Right lobe of liver (tissue), 6 donors: ENCODE measurements at regions not wholly inside any gene's neighbourhood (a gene's known extent, or its start where the extent isn't known, plus 50 kb on each side); places are given as distances from the start of the nearest gene placed in this dataset.
A peak's percentile ranks its signal among the peaks of the same experiment; 100 is the strongest.
"Not testable (repeated sequence)": the region's sequence is repeated elsewhere in the genome, so short reads cannot be mapped to it uniquely, and the experiment has no call there.

ENCODE experiments used
- ATAC-seq, 4 donors: fragments of 200-7000 bp; cut with Tn5 transposase; one replicate each; pipeline ENCODE4 v1.9.1; 2020; ENCODE audit warnings: mild to moderate bottlenecking in 4 of 4, moderate library complexity in 4 of 4
- DNase-seq, 3 donors: peaks; one replicate each; pipeline ENCODE4 v3.0.0-alpha.2; 2020
- H3K27ac ChIP-seq, 3 donors: fragments of 200-600 bp; one replicate each; pipeline ENCODE4 v1.8.0; 2022
- H3K27me3 ChIP-seq, 2 donors: fragments of 200-600 bp; one replicate each; pipeline ENCODE4 v1.8.0; 2022
- H3K36me3 ChIP-seq, 4 donors: fragments of 200-600 bp; sonication (generic) in 1 of 4; one replicate each; pipeline versions ENCODE4 v1.5.1 to v1.8.0; 2017 to 2022; ENCODE audit warnings: control low read depth in 1 of 4
- H3K4me1 ChIP-seq, 4 donors: fragments of 200-600 bp; sonication (generic) in 1 of 4; one replicate each; pipeline versions ENCODE4 v1.5.1 to v1.8.0; 2017 to 2022; ENCODE audit warnings: control low read depth in 1 of 4
- H3K4me3 ChIP-seq, 3 donors: fragments of 200-600 bp; one replicate each; pipeline ENCODE4 v1.8.0; 2022
- H3K9me3 ChIP-seq, 4 donors: fragments of 200-600 bp; sonication (generic) in 1 of 4; one replicate each; pipeline versions ENCODE4 v1.5.1 to v1.8.0; 2017 to 2022; ENCODE audit warnings: control low read depth in 1 of 4
- CTCF ChIP-seq, 4 donors: fragments of 200-600 bp in 3 of 4; fragments of 450-650 bp in 1 of 4; IDR thresholded peaks; one replicate each; pipeline versions ENCODE4 v1.5.1 to v1.8.0; 2016 to 2022; ENCODE audit warnings: antibody characterized with exemption in 4 of 4, mild to moderate bottlenecking in 2 of 4
- POLR2A ChIP-seq: fragments of 450-650 bp; IDR thresholded peaks from one replicate; pipeline ENCODE4 v1.6.1; 2017; ENCODE audit warnings: antibody characterized with exemption, mild to moderate bottlenecking
- WGBS: methylation state at CpG from one replicate; pipeline ENCODE4 v1.1.6; 2018; ENCODE audit warnings: low coverage, low lambda C conversion rate; ENCODE audit not compliant: insufficient coverage; ENCODE audit errors: missing lambda C conversion rate; 5-methylcytosine and 5-hydroxymethylcytosine counted together
- intact Hi-C, 2 donors: fragments of 100-400 bp; cut with DNase I; formaldehyde crosslinking; loops; one replicate each; pipeline versions ENCODE4 v1.11.2 to v1.14.1; 2022
- donor health status: DM: no; HTN: yes; CAD: no.
- donor health status: DM: no; HTN: no; CAD: no.
- donor health status: DM: no; HTN: no; CAD: no.
- donor health status: DM: no; HTN: yes; CAD: no.
- donor health status: DM: no; HTN: yes; CAD: no.

DNA sequence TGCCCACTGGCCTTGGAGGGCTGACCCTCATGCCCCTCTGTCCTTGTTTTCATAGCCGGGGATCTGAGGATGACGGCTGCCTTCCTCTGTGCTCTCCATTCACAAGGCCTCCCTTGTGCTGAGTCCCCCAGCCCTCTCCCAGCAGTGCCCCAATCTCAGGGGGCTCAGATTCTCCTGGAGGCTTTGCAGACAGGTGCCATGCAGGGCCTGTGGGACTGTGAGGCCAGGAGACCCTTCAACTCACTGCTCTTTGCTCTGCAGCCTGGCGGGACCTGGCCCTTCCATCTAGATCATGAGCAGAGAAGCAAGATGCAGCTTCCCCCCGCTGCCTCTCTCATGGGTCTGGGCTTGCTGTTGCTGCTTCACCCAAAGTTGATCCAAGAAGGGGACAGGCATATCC is 356.0 kb downstream of the BCL11B start:
- H3K27me3 ChIP-seq: no peaks in the 10 kb centered on the region
- no CpG with 5 or more reads among the region's 4 CpGs for WGBS
- H3K4me3 ChIP-seq: no peak overlapping the region
- TF ChIP-seq CTCF (IDR thresholded peaks at IDR 0.05) (no peak), POLR2A (no peak)
- H3K4me1 ChIP-seq: no peaks in the 10 kb centered on the region
- no peaks in the 10 kb centered on the region for H3K36me3 ChIP-seq
- DNase-seq (no peak), ATAC-seq (no peak)
- H3K9me3 ChIP-seq: no peaks in the 10 kb centered on the region
- H3K27ac ChIP-seq: no peak overlapping the region
- intact Hi-C loops: no loop called here

DNA sequence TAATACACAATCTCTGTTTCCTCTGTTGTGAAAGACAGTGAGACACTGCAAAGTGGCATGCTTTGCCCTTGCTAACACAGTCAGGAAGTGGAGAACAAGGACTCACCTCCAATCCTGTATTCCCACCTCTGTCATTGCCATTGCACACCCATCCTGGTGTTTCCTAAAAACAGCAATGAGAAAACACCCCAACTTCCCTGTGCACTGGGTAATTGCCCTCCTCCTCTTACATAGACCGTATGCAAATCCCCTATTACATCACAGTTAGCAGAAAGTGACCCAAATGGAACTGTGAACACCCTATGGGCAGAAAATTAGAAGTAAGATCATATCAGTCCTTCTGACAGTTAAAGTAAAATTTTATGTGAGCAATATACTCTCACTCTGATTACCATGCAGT is 355.5 kb downstream of the BCL11B start:
- TF ChIP-seq POLR2A (no peak), CTCF (IDR thresholded peaks at IDR 0.05) (no peak)

GRCh38 chr14:98919434-98919833 is 352.6 kb downstream of the BCL11B start:
- Histone ChIP-seq H3K36me3 (no peaks in the 10 kb centered on the region), H3K4me1 (no peaks in the 10 kb centered on the region), H3K9me3 (no peaks in the 10 kb centered on the region), H3K27me3 (no peaks in the 10 kb centered on the region), H3K4me3 (no peak overlapping the region), H3K27ac (no peak overlapping the region)
- DNase-seq (peak in 1 of 3 donors; percentile 28), ATAC-seq (no peak)
- WGBS: no CpG with 5 or more reads among the region's 2 CpGs
- intact Hi-C loops: no loop called here
- TF ChIP-seq POLR2A (no peak), CTCF (IDR thresholded peaks at IDR 0.05) (no peak)

More for the DNA sequence above, 355.5 kb downstream of the BCL11B start:
- H3K27me3 ChIP-seq: no peaks in the 10 kb centered on the region
- H3K4me1 ChIP-seq: no peaks in the 10 kb centered on the region
- intact Hi-C loops: no loop called here
- no peak overlapping the region for H3K4me3 ChIP-seq
- 33% methylated on average over 1 of the region's 1 CpG for WGBS
- H3K36me3 ChIP-seq: no peaks in the 10 kb centered on the region
- H3K27ac ChIP-seq: no peak overlapping the region
- DNase-seq (no peak), ATAC-seq (no peak)
- no peaks in the 10 kb centered on the region for H3K9me3 ChIP-seq

- H3K4me1 ChIP-seq, H3K36me3 ChIP-seq, H3K4me3 ChIP-seq, ATAC-seq, H3K27ac ChIP-seq, H3K27me3 ChIP-seq, intact Hi-C loops, H3K9me3 ChIP-seq: not testable (repeated sequence)
- 70% methylated on average over 3 of the region's 3 CpGs for WGBS
- peak in 1 of 3 donors; percentile 6 for DNase-seq
Observed at GRCh38 chr14:98921306-98921705, 350.7 kb downstream of the BCL11B start.

- DNase-seq: no peak
- Histone ChIP-seq H3K27ac (no peak overlapping the region), H3K4me3 (no peak overlapping the region), H3K4me1 (no peaks in the 10 kb centered on the region), H3K36me3 (no peaks in the 10 kb centered on the region), H3K9me3 (no peaks in the 10 kb centered on the region), H3K27me3 (no peaks in the 10 kb centered on the region)
- intact Hi-C loops: no loop called here
- TF ChIP-seq CTCF (IDR thresholded peaks at IDR 0.05) (no peak), POLR2A (no peak)
- WGBS: 63% methylated on average over 1 of the region's 1 CpG
- no peak for ATAC-seq
Observed at GRCh38 chr14:98923596-98923995, 348.4 kb downstream of the BCL11B start.
